ENCODE measurements at regions not wholly inside any gene's neighbourhood (a gene's known extent, or its start where the extent isn't known, plus 50 kb on each side); places are given as distances from the start of the nearest gene placed in this dataset.

- DNase-seq (ENCODE audit: extremely low read depth, insufficient read length), result peak; percentile 12
- TF ChIP-seq CTCF (IDR thresholded peaks at IDR 0.05; ENCODE audit: insufficient read depth, low read length, poor library complexity, severe bottlenecking), result no peak
- Histone ChIP-seq H3K27me3 (replicated peaks; ENCODE audit: control insufficient read depth, insufficient read depth, low read length) (no peaks in the 10 kb centered on the region), H3K36me3 (ENCODE audit: control insufficient read depth, insufficient read depth, low read length) (no peaks in the 10 kb centered on the region), H3K4me3 (replicated peaks; ENCODE audit: low read depth, low read length) (no peak overlapping the region)
Measured at GRCh38 chr1:34418166-34418565, 241.5 kb downstream of the C1orf94 start.

- Histone ChIP-seq H3K4me3 (replicated peaks; ENCODE audit: low read depth, low read length) (no peak overlapping the region), H3K27me3 (replicated peaks; ENCODE audit: control insufficient read depth, insufficient read depth, low read length) (no peaks in the 10 kb centered on the region), H3K36me3 (ENCODE audit: control insufficient read depth, insufficient read depth, low read length) (no peaks in the 10 kb centered on the region)
- no peak for DNase-seq (ENCODE audit: extremely low read depth, insufficient read length)
- no peak for TF ChIP-seq CTCF (IDR thresholded peaks at IDR 0.05; ENCODE audit: insufficient read depth, low read length, poor library complexity, severe bottlenecking)
Measured at GRCh38 chr1:34419663-34420136, 243.0 kb downstream of the C1orf94 start.

DNA sequence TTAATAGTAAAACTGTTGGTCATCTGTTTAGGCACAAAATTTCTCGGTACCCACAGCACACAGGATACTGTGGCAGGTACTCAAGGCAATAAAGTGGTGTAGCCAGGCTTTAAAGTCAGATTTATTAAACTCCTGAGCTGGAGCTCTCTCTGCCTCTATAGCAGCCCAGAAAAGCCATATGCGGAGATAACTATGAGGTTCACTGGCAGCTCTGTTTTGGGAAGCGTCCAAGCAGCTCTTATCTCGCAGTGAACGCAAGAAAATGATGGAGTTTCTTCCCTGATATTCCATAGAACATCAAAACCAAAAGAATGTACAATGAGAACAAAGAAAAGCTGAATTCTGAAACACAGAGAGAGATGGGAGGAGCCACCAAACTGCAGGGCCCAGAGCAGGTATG, 248.3 kb downstream of the C1orf94 start:
- no peak for DNase-seq (ENCODE audit: extremely low read depth, insufficient read length)
- H3K36me3 ChIP-seq (ENCODE audit: control insufficient read depth, insufficient read depth, low read length), result no peaks in the 10 kb centered on the region
- no peak overlapping the region for H3K4me3 ChIP-seq (replicated peaks; ENCODE audit: low read depth, low read length)
- H3K27me3 ChIP-seq (replicated peaks; ENCODE audit: control insufficient read depth, insufficient read depth, low read length), result no peaks in the 10 kb centered on the region
- TF ChIP-seq CTCF (IDR thresholded peaks at IDR 0.05; ENCODE audit: insufficient read depth, low read length, poor library complexity, severe bottlenecking), result no peak

GRCh38 chr1:34425785-34426184, 249.1 kb downstream of the C1orf94 start:
- H3K4me3 ChIP-seq (replicated peaks; ENCODE audit: low read depth, low read length), result no peak overlapping the region
- no peak for DNase-seq (ENCODE audit: extremely low read depth, insufficient read length)
- no peaks in the 10 kb centered on the region for H3K36me3 ChIP-seq (ENCODE audit: control insufficient read depth, insufficient read depth, low read length)
- no peak for TF ChIP-seq CTCF (IDR thresholded peaks at IDR 0.05; ENCODE audit: insufficient read depth, low read length, poor library complexity, severe bottlenecking)
- no peaks in the 10 kb centered on the region for H3K27me3 ChIP-seq (replicated peaks; ENCODE audit: control insufficient read depth, insufficient read depth, low read length)

GRCh38 chr1:34426325-34426896, 249.7 kb downstream of the C1orf94 start:
- Histone ChIP-seq H3K36me3 (ENCODE audit: control insufficient read depth, insufficient read depth, low read length) (no peaks in the 10 kb centered on the region), H3K27me3 (replicated peaks; ENCODE audit: control insufficient read depth, insufficient read depth, low read length) (no peaks in the 10 kb centered on the region), H3K4me3 (replicated peaks; ENCODE audit: low read depth, low read length) (no peak overlapping the region)
- TF ChIP-seq CTCF (IDR thresholded peaks at IDR 0.05; ENCODE audit: insufficient read depth, low read length, poor library complexity, severe bottlenecking), result no peak
- DNase-seq (ENCODE audit: extremely low read depth, insufficient read length), result no peak

DNA sequence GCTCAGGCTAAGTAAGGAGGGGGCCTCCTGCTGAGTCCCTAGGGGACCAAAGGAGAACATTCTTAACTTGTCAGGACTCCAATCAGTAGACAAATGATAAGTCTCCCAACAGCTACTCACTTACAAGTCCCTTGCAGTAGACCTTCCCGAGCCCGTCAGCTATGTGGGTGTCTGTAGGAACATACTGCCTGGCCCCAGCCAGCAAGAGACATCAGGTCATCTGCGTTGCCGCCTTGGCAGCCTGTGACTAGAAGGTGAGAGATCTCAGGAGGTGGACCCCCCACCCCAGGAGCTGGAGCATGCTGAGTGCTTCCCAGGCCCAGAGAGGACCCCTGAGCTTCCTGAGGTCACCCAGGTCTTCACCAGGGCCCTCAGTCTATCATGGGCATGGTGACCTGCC, 250.5 kb downstream of the C1orf94 start:
- DNase-seq (ENCODE audit: extremely low read depth, insufficient read length), result no peak
- no peaks in the 10 kb centered on the region for H3K36me3 ChIP-seq (ENCODE audit: control insufficient read depth, insufficient read depth, low read length)
- no peak overlapping the region for H3K4me3 ChIP-seq (replicated peaks; ENCODE audit: low read depth, low read length)
- no peak for TF ChIP-seq CTCF (IDR thresholded peaks at IDR 0.05; ENCODE audit: insufficient read depth, low read length, poor library complexity, severe bottlenecking)
- no peaks in the 10 kb centered on the region for H3K27me3 ChIP-seq (replicated peaks; ENCODE audit: control insufficient read depth, insufficient read depth, low read length)

All from GM06990 (cell line).